Epithelial cell of esophagus (primary cell): ENCODE measurements at regions not wholly inside any gene's neighbourhood (a gene's known extent, or its start where the extent isn't known, plus 50 kb on each side); places are given as distances from the start of the nearest gene placed in this dataset.
A peak's percentile ranks its signal among the peaks of the same experiment; 100 is the strongest.

ENCODE experiments used
- DNase-seq: peaks from one replicate; pipeline ENCODE4 v3.0.0; 2010; ENCODE audit warnings: low read depth
- H3K4me3 ChIP-seq: 2 replicates; pipeline ENCODE4 v1.5.1; 2011; ENCODE audit warnings: mild to moderate bottlenecking, low read length, control low read depth
- CTCF ChIP-seq: IDR thresholded peaks from 2 replicates; pipeline ENCODE4 v1.5.1; 2011; ENCODE audit warnings: low read depth, mild to moderate bottlenecking, low read length, control low read depth, inconsistent platforms; ENCODE audit not compliant: insufficient read depth; ENCODE audit errors: missing control alignments

GRCh38 chr15:35210370-35210769 is 125.3 kb upstream of the NANOGP8 start:
- no peak for TF ChIP-seq CTCF
- DNase-seq, result no peak
- H3K4me3 ChIP-seq, result no peak overlapping the region

- TF ChIP-seq CTCF, result no peak
- no peak for DNase-seq
- no peak overlapping the region for H3K4me3 ChIP-seq
Observed at GRCh38 chr15:35209838-35210237, 124.7 kb upstream of the NANOGP8 start.

- H3K4me3 ChIP-seq, result no peak overlapping the region
- DNase-seq, result no peak
- no peak for TF ChIP-seq CTCF
Observed at GRCh38 chr15:35208353-35208752, 123.3 kb upstream of the NANOGP8 start.

GRCh38 chr15:35206060-35206675 is 121.1 kb upstream of the NANOGP8 start:
- H3K4me3 ChIP-seq, result no peak overlapping the region
- TF ChIP-seq CTCF, result peak; percentile 40
- peak; percentile 22 for DNase-seq

- TF ChIP-seq CTCF, result no peak
- H3K4me3 ChIP-seq, result no peak overlapping the region
- no peak for DNase-seq
Observed at GRCh38 chr15:35198197-35198596, 113.1 kb upstream of the NANOGP8 start.

- DNase-seq, result no peak
- H3K4me3 ChIP-seq, result no peak overlapping the region
- TF ChIP-seq CTCF, result no peak
Observed at GRCh38 chr15:35197754-35198153, 112.7 kb upstream of the NANOGP8 start.

- DNase-seq, result no peak
- H3K4me3 ChIP-seq, result no peak overlapping the region
- no peak for TF ChIP-seq CTCF
Observed at GRCh38 chr15:35197306-35197705, 112.2 kb upstream of the NANOGP8 start.
